ENCODE measurements at regions not wholly inside any gene's neighbourhood (a gene's known extent, or its start where the extent isn't known, plus 50 kb on each side); places are given as distances from the start of the nearest gene placed in this dataset.

GRCh38 chr2:120596990-120597594, 138.6 kb upstream of the GLI2 start:
- no peak for DNase-seq

- no peak for DNase-seq
Observed at GRCh38 chr2:120597595-120598193, 138.0 kb upstream of the GLI2 start.

GRCh38 chr2:120598416-120598815, 137.3 kb upstream of the GLI2 start:
- DNase-seq, result no peak

- no peak for DNase-seq
Observed at GRCh38 chr2:120599072-120599471, 136.6 kb upstream of the GLI2 start.

- no peak for DNase-seq
Observed at GRCh38 chr2:120599656-120600055, 136.0 kb upstream of the GLI2 start.

- no peak for DNase-seq
Observed at GRCh38 chr2:120600335-120600734, 135.3 kb upstream of the GLI2 start.

GRCh38 chr2:120600786-120601185, 134.9 kb upstream of the GLI2 start:
- DNase-seq, result no peak

GRCh38 chr2:120601566-120601965, 134.1 kb upstream of the GLI2 start:
- DNase-seq, result no peak

GRCh38 chr2:120602251-120602650, 133.4 kb upstream of the GLI2 start:
- DNase-seq, result no peak

GRCh38 chr2:120604767-120605166, 130.9 kb upstream of the GLI2 start:
- no peak for DNase-seq

- DNase-seq, result no peak
Observed at GRCh38 chr2:120605231-120605935, 130.3 kb upstream of the GLI2 start.

- DNase-seq, result no peak
Observed at GRCh38 chr2:120606280-120606679, 129.4 kb upstream of the GLI2 start.

GRCh38 chr2:120606931-120607330, 128.7 kb upstream of the GLI2 start:
- DNase-seq, result no peak

GRCh38 chr2:120607506-120607905, 128.2 kb upstream of the GLI2 start:
- no peak for DNase-seq

GRCh38 chr2:120607996-120608395, 127.7 kb upstream of the GLI2 start:
- DNase-seq, result no peak

GRCh38 chr2:120609826-120610395, 125.8 kb upstream of the GLI2 start:
- DNase-seq, result no peak

- no peak for DNase-seq
Observed at GRCh38 chr2:120611016-120611415, 124.7 kb upstream of the GLI2 start.

GRCh38 chr2:120611961-120612360, 123.7 kb upstream of the GLI2 start:
- DNase-seq, result no peak

- DNase-seq, result no peak
Observed at GRCh38 chr2:120612471-120612870, 123.2 kb upstream of the GLI2 start.

GRCh38 chr2:120612931-120613330, 122.7 kb upstream of the GLI2 start:
- DNase-seq, result no peak

- DNase-seq, result no peak
Observed at GRCh38 chr2:120613742-120614571, 121.7 kb upstream of the GLI2 start.

GRCh38 chr2:120614901-120615300, 120.8 kb upstream of the GLI2 start:
- no peak for DNase-seq

- no peak for DNase-seq
Observed at GRCh38 chr2:120616261-120616660, 119.4 kb upstream of the GLI2 start.

Data from NCI-H1048 (cell line).